HG03108 (cell line): ENCODE measurements at regions not wholly inside any gene's neighbourhood (a gene's known extent, or its start where the extent isn't known, plus 50 kb on each side); places are given as distances from the start of the nearest gene placed in this dataset.
"Not testable (repeated sequence)": the region's sequence is repeated elsewhere in the genome, so short reads cannot be mapped to it uniquely, and the experiment has no call there.

Source experiments
- ATAC-seq: cut with Tn5 transposase; IDR thresholded peaks from one replicate; pipeline ENCODE4 v1.9.1; 2021; ENCODE audit warnings: moderate library complexity; ENCODE audit not compliant: unreplicated experiment

GRCh38 chr18:73163236-73163635, 295.4 kb upstream of the NETO1 start:
- ATAC-seq = no peak

DNA sequence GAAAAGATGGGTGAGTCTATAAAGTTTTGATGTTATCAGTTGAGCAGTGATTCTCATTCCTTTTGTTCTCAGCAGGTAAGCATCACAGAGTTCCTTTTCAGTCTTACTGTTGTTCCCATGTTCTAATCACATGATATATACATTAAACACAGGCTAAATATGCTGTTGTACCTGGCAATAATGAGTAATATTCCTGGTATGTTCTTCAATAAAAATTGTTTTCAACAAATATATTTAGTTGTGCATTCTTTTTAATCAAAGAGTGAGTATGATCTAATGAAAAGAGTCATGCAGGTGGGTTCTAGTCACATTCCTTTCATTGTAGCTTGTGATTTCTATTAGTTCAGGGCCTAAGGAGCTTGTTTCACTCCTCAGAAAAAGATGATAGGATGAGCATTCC, 288.3 kb upstream of the NETO1 start:
- no peak for ATAC-seq

GRCh38 chr18:73153271-73153670, 285.5 kb upstream of the NETO1 start:
- ATAC-seq = no peak

DNA sequence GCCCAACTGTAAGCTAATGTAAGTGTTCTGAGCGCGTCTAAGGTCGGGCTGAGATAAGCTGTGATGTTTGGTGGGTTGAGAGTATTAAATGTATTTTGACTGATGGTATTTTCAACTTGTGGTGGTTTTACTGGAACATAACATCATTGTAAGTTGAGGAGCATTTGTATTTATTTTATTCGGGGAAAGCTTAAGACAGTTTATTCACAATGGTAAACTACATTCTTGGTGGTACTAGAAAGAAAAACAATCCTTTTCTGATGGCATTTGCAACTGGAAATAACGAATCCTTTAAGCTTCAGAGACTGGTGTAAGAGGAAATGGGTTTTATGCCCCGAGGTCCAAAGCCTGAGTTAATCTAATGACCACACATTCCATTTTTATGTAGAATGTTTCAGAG, 283.3 kb upstream of the NETO1 start:
- ATAC-seq = no peak

- ATAC-seq = no peak
Measured at GRCh38 chr18:73150199-73150598, 282.4 kb upstream of the NETO1 start.

- ATAC-seq = no peak
Measured at GRCh38 chr18:73147590-73147989, 279.8 kb upstream of the NETO1 start.

GRCh38 chr18:73144030-73144429, 276.2 kb upstream of the NETO1 start:
- no peak for ATAC-seq

GRCh38 chr18:73136134-73136533, 268.3 kb upstream of the NETO1 start:
- ATAC-seq = no peak

DNA sequence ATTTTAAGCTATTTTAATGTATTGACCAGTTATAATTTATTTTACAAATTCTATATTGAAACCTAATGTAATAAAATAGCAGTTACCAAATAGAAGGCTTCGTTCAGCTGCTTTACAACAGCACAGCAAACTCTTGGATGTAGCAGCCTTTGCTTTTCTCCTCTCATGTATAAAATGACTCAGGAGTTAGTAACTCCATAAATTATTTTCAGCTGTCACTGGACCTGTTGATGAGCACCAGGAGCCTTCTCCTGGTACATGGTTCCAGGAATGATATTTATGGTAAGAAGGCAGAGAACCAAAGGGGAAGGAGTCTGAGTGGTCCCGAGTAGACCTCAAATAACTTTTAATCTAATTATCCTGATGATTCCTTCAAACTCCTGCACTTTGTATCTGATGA, 256.4 kb upstream of the NETO1 start:
- ATAC-seq = no peak

DNA sequence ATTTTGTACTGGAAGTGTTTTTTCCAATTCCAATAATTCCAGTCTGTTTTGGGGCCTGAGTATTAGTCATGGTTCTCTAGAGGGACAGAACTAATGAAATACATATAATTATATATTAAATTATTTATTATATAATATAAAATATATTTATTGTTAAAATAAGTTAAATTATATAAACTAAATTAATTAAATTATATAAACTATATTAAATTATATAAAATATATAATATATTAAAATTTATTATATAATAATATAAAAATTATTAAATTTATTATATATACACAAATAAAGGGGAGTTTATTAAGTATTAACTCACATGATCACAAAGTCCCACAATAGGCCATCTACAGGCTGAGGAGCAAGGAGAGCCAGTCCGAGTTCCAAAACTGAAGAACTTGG, 253.4 kb upstream of the NETO1 start:
- ATAC-seq = no peak

DNA sequence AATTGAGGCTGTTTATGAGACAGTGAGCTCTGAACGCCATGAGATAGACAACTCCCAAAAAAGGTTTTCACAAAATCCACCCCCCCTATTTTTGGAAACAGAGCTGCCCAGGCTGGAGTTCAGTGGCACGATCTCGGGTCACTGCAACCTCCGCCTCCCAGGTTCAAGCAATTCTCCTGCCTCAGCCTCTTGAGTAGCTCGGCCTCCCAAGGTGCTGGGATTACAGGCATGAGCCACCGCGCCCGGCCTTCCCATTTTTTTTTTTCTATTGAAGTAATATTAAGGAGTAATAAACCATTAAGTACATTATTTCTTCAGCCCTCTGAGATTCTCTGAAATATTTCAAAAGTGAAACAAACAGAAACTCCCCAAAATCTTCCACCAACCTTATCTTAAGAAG, 252.8 kb upstream of the NETO1 start:
- no peak for ATAC-seq

- ATAC-seq = no peak
Measured at GRCh38 chr18:73119574-73119973, 251.8 kb upstream of the NETO1 start.

DNA sequence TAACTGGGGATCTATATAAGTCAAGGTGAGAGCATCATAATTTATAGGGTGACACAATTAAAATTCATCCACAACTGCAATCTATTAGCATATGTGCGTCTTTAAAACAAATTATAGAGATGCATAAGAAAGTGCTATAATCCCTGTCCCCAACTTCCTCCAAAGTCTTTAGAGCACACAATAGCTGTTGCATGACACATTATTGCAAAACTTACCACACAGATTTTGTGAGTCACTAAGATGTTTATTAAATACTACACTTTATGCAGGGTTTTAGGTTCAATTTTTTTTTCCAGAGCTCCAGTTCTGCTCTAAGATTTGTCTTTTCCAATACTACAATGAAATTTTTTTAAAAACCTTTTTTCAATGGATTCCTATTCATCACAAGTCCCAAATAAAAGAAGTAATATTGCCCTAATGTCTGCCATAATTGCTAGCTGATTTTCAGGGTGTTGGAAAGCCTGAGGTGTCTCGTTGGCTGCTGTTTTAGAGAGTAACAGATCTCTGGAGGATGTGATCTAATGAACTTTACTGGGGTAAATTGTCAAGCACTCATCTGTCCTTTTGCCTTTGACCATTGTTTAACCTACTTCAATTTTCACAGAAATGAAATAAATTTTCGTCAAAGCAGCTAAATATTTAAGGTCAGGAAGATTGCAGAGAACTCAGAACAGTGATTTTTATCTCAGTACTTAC, 250.5 kb upstream of the NETO1 start:
- ATAC-seq = no peak

DNA sequence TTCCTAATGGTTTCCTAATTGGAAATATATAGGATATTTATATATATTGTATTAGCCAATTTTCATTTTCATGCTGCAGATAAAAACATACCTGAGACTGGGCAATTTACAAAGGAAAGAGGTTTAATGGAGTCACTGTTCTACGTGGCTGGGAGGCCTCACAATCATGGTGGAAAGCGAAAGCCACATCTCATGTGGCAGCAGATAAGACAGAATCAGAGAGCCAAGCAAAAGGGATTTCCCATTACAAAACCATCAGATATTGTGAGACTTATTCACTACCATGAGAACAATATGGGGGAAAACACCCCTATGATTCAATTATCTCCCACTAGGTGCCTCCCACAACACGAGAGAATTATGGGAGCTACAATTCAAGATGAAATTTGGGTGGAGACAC, 242.5 kb upstream of the NETO1 start:
- ATAC-seq = no peak

- no peak for ATAC-seq
Measured at GRCh38 chr18:73101977-73102376, 234.2 kb upstream of the NETO1 start.

DNA sequence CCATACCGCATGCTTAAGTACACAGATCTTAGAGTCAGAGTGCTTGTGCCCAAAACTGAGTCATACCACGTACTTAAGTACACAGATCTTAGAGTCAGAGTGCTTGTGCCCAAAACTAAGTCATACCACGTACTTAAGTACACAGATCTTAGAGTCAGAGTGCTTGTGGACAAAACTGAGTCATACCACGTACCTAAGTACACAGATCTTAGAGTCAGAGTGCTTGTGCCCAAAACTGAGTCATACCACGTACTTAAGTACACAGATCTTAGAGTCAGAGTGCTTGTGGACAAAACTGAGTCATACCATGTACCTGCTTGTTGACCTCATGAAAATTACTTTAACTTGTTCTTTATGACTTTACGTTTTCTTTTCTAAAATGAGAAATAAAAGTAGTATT, 233.7 kb upstream of the NETO1 start:
- not testable (repeated sequence) for ATAC-seq

- no peak for ATAC-seq
Measured at GRCh38 chr18:73099759-73100158, 232.0 kb upstream of the NETO1 start.

GRCh38 chr18:73093687-73094250, 226.0 kb upstream of the NETO1 start:
- ATAC-seq = no peak

DNA sequence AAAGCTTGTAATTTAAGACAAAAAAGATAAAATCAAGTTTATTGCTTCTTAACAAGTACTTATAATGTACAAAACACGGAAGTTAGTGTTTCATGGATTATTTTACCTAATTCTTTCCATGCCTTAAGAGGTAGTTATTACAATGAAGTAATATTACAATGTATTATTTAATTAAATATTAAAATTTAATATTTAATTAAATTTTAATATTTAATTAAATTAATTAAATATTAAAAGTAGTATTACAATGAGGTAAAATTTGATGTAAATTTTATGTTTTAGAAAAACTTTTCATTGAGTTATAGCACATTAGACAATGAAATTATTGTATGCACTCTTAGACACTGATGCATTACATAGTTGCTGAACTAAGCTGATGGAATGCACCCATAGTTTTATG, 220.7 kb upstream of the NETO1 start:
- no peak for ATAC-seq

DNA sequence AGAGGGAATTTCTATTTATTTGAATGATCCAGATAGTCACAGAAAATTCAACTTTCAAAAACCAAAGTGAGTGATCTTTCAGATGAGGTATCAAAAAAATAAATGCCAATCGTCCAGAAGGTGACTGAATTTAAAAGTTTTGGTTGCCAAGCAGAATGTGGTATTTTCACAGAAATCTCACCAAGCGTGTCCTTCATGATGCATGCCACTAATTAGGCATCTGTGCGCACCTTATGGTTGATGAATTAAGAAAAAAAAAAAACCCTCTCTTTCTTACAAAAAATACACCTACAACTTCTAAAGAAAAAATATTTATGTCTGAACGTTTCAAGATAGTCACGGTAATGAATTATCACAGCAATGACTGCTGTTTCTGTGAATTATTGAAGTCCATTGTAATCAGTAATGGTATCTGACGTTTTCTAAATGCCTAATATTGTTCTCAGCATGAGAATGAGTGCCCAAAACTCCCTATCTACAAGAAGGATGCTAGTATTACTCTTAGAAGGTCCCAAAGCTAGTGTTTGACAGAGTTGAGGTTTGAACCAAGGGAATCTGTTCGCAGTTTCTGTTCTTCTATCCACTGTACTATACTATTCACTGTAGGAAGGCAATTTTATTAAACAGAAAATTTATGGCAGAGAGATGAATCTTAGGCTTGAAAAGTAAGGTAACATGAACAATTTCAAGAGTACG, 219.6 kb upstream of the NETO1 start:
- ATAC-seq = no peak

GRCh38 chr18:73079920-73080319, 212.1 kb upstream of the NETO1 start:
- no peak for ATAC-seq

DNA sequence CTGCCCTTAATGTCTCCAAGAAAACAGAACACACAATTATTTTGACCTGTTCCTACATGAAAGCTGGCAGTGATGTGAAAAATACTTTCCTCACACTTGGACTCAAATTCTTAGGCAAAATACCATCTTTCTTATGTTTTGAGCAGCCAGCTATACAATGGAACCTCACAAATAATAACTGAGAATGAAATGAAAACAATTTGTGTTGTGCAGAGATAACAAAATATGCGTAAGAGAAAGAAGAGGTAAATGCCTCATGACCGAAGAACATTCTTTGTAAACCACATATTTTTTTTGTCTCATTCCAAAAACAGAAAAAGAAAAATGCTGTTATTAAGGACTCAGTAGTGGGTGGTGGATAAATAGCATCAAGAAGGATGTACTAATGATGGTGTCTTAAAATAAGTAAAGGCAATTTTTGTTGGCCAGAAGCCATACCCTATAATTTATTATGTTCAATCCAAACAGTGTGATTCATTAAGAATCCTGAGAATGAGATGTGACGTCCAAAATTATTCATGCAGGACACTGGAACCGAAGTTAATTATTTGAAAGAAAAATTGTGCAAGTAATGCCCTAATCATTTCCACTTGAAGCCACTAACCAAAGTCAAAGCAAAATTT, 193.0 kb upstream of the NETO1 start:
- no peak for ATAC-seq
